CD14-positive monocyte (primary cell): ENCODE measurements at regions not wholly inside any gene's neighbourhood (a gene's known extent, or its start where the extent isn't known, plus 50 kb on each side); places are given as distances from the start of the nearest gene placed in this dataset.

ENCODE experiments used
- DNase-seq, 3 donors: peaks; one replicate each; pipeline ENCODE4 v3.0.0-alpha.2; 2011 to 2022
- H2AFZ ChIP-seq: 2 replicates; pipeline ENCODE4 v1.6.0; 2012; ENCODE audit warnings: mild to moderate bottlenecking, low read depth, low read length, inconsistent platforms; ENCODE audit not compliant: insufficient read depth, poor library complexity, severe bottlenecking
- H3K27ac ChIP-seq, 2 donors: 1 replicate in 1 of 2; 2 replicates in 1 of 2; pipeline ENCODE4 v1.5.1; 2012 to 2013; ENCODE audit warnings: low read length in 2 of 2, control low read depth in 1 of 2, inconsistent platforms in 1 of 2, low read depth in 1 of 2, mild to moderate bottlenecking in 1 of 2
- H3K27me3 ChIP-seq, 2 donors: one replicate each; pipeline versions ENCODE4 v1.6.0 to v1.6.1; 2011 to 2013; ENCODE audit warnings: low read length in 2 of 2; ENCODE audit not compliant: control insufficient read depth in 2 of 2, insufficient read depth in 2 of 2
- H3K36me3 ChIP-seq, 2 donors: replicated peaks in 1 of 2; 1 replicate in 1 of 2; 2 replicates in 1 of 2; pipeline versions ENCODE4 v1.5.1 to v1.6.1; 2012 to 2013; ENCODE audit warnings: low read length in 2 of 2, control low read depth in 1 of 2, inconsistent platforms in 1 of 2, mild to moderate bottlenecking in 1 of 2; ENCODE audit not compliant: insufficient read depth in 2 of 2, control insufficient read depth in 1 of 2
- H3K4me1 ChIP-seq, 2 donors: 1 replicate in 1 of 2; 2 replicates in 1 of 2; pipeline versions ENCODE4 v1.5.1 to v1.6.1; 2012 to 2013; ENCODE audit warnings: low read length in 2 of 2, control low read depth in 1 of 2, inconsistent platforms in 1 of 2, mild to moderate bottlenecking in 1 of 2, moderate library complexity in 1 of 2; ENCODE audit not compliant: insufficient read depth in 2 of 2, control insufficient read depth in 1 of 2
- H3K4me2 ChIP-seq: replicated peaks from 2 replicates; pipeline ENCODE3; 2012; ENCODE audit warnings: low read length, moderate library complexity, mild to moderate bottlenecking; ENCODE audit not compliant: poor library complexity, severe bottlenecking; ENCODE audit errors: extremely low read depth
- H3K4me3 ChIP-seq, 3 experiments: fragments of 200-600 bp in 1 of 3; sonication (generic) in 1 of 3; replicated peaks in 1 of 3; 1 replicate in 2 of 3; 2 replicates in 1 of 3; pipeline ENCODE4 v1.5.1; 2011 to 2013; ENCODE audit warnings: low read length in 3 of 3, mild to moderate bottlenecking in 3 of 3, control low read depth in 2 of 3, low read depth in 2 of 3, inconsistent platforms in 1 of 3, moderate library complexity in 1 of 3
- H3K79me2 ChIP-seq: 2 replicates; pipeline ENCODE4 v1.6.0; 2012; ENCODE audit warnings: mild to moderate bottlenecking, control low read depth, inconsistent platforms, low read length, moderate library complexity; ENCODE audit not compliant: insufficient read depth
- H3K9ac ChIP-seq: 2 replicates; pipeline ENCODE4 v1.6.0; 2017; ENCODE audit warnings: low read length, mild to moderate bottlenecking; ENCODE audit not compliant: insufficient read depth, poor library complexity, severe bottlenecking
- H3K9me3 ChIP-seq, 2 donors: replicated peaks in 1 of 2; 1 replicate in 1 of 2; 2 replicates in 1 of 2; pipeline versions ENCODE4 v1.5.1 to v1.6.1; 2012 to 2013; ENCODE audit warnings: low read length in 2 of 2, control low read depth in 1 of 2; ENCODE audit not compliant: control insufficient read depth in 1 of 2, insufficient read depth in 1 of 2
- H4K20me1 ChIP-seq: 2 replicates; pipeline ENCODE4 v1.6.0; 2012; ENCODE audit warnings: mild to moderate bottlenecking, low read length, control low read depth, moderate library complexity; ENCODE audit not compliant: insufficient read depth
- H3K27ac Mint-ChIP-seq, 7 donors: one replicate each; pipeline ENCODE4 v1.8.0; 2020; ENCODE audit warnings: mild to moderate bottlenecking in 7 of 7, mixed read lengths in 7 of 7, moderate library complexity in 6 of 7, inconsistent platforms in 2 of 7
- H3K27me3 Mint-ChIP-seq, 3 donors: one replicate each; pipeline ENCODE4 v1.8.0; 2021 to 2022; ENCODE audit warnings: low read depth in 3 of 3, mild to moderate bottlenecking in 3 of 3, mixed read lengths in 3 of 3, moderate library complexity in 3 of 3, inconsistent platforms in 1 of 3
- H3K36me3 Mint-ChIP-seq, 2 donors: one replicate each; pipeline ENCODE4 v1.8.0; 2020; ENCODE audit warnings: mixed read lengths in 2 of 2, inconsistent platforms in 1 of 2, mild to moderate bottlenecking in 1 of 2
- H3K4me1 Mint-ChIP-seq: one replicate; pipeline ENCODE4 v1.8.0; 2020; ENCODE audit warnings: mild to moderate bottlenecking, mixed read lengths
- H3K4me3 Mint-ChIP-seq, 2 donors: one replicate each; pipeline ENCODE4 v1.8.0; 2020; ENCODE audit warnings: mild to moderate bottlenecking in 2 of 2, mixed read lengths in 2 of 2, moderate library complexity in 1 of 2
- H3K9me3 Mint-ChIP-seq, 7 donors: one replicate each; pipeline ENCODE4 v1.8.0; 2020 to 2022; ENCODE audit warnings: mixed read lengths in 7 of 7, mild to moderate bottlenecking in 6 of 7, moderate library complexity in 6 of 7, inconsistent platforms in 2 of 7
- WGBS: methylation state at CpG from one replicate; pipeline ENCODE4 v1.1.5; 2013; ENCODE audit warnings: missing lambda C conversion rate; ENCODE audit not compliant: insufficient coverage; 5-methylcytosine and 5-hydroxymethylcytosine counted together
- intact Hi-C, 2 donors: fragments of 100-400 bp; cut with micrococcal nuclease; formaldehyde crosslinking; loops; one replicate each; pipeline versions ENCODE4 v1.15.0 to v1.15.1; 2023
- TF ChIP-seq, protein P1 (sequence below): fragments of 200-600 bp; IDR thresholded peaks from one replicate; pipeline ENCODE4 v1.8.0; 2022; ENCODE audit warnings: antibody characterized with exemption, mild to moderate bottlenecking

DNA sequence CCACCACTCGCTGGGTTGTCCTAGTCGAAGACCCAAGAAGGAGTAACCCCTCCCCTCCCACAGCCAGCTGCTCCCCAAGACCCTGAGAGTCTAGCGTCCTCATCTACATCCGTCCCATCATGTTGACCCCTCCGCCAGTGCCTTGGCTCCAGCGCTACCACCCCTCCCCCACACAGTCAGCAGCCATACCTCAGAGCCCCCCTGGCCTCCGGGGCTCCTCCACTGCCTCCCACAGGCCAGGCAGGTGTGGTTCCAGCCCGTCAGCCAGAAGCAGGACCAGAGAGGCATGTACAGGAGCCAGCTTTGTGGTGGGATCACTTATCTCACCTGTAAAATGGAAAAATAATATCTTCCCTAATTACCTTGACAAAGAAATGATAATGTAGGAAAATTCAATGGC lies 51.5 kb upstream of the PHF21B start:
- Histone ChIP-seq H3K4me3 (no peak overlapping the region), H3K27me3 (no peaks in the 10 kb centered on the region), H3K4me1 (no peaks in the 10 kb centered on the region), H3K9ac (no peak overlapping the region), H2AFZ (no peak overlapping the region), H3K79me2 (no peaks in the 10 kb centered on the region), H3K27ac (no peak overlapping the region), H4K20me1 (no peaks in the 10 kb centered on the region), H3K4me2 (no peak overlapping the region), H3K9me3 (no peaks in the 10 kb centered on the region), H3K36me3 (no peaks in the 10 kb centered on the region)
- Mint-ChIP-seq H3K4me3 (no peak overlapping the region), H3K36me3 (no peaks in the 10 kb centered on the region), H3K4me1 (no peaks in the 10 kb centered on the region), H3K27me3 (peaks cover 4 to 9% (median 9%) of the 10 kb centered on the region in 3 donors), H3K27ac (no peak overlapping the region), H3K9me3 (peaks cover 0 to 3% (median 0%) of the 10 kb centered on the region in 7 donors)
- intact Hi-C loops, result no loop called here
- TF ChIP-seq, protein P1, sequence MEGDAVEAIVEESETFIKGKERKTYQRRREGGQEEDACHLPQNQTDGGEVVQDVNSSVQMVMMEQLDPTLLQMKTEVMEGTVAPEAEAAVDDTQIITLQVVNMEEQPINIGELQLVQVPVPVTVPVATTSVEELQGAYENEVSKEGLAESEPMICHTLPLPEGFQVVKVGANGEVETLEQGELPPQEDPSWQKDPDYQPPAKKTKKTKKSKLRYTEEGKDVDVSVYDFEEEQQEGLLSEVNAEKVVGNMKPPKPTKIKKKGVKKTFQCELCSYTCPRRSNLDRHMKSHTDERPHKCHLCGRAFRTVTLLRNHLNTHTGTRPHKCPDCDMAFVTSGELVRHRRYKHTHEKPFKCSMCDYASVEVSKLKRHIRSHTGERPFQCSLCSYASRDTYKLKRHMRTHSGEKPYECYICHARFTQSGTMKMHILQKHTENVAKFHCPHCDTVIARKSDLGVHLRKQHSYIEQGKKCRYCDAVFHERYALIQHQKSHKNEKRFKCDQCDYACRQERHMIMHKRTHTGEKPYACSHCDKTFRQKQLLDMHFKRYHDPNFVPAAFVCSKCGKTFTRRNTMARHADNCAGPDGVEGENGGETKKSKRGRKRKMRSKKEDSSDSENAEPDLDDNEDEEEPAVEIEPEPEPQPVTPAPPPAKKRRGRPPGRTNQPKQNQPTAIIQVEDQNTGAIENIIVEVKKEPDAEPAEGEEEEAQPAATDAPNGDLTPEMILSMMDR, result no peak
- DNase-seq, result no peak
- 97% methylated on average over 6 of the region's 8 CpGs for WGBS

DNA sequence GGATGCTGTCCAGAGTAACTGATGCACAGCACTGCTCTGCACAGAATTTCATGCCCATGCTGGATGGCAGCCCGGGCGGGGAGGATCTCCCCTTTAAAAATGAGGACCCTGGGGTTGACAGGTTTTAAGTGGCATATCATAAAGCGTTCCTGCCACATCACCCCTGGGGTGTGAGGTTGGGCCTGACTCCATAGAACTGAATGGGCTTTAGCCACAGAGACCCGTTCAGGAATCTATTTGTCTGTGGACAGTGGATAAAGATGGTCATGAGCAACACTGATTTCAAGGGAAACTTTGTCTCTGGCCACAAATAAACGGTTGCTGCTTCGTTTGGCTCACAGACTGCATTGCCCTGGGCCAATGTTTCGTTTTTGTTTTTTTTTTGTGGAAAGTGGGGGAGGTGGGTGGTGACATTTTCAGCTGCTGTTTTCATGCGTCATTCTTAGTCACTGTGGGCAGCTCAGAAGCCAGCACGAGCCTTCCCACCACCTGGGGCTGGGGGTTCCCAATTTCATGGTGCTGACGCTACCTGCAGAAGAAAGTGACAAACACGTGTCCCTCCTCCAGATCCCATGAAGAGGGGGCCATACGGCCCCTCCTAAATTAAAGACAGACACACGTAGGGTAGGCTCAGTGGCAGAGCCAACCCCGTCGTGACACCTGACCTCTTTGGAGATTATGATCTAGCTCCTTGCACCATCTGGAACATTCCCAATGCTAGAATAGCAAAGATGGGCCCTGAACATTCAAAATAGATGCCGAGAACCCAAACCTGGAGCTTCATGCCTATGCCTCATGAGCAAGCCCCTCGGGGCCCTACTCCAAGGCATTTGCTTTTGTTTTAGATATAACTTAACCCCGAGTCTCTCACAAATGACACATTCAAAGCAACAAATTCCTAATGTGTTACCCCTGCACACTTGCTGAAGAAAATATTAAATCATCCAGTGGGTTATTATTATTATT lies 54.8 kb upstream of the PHF21B start:
- Mint-ChIP-seq H3K9me3 (peaks cover 0 to 11% (median 4%) of the 10 kb centered on the region in 7 donors), H3K4me1 (no peaks in the 10 kb centered on the region), H3K27me3 (peaks cover 3 to 16% (median 9%) of the 10 kb centered on the region in 3 donors), H3K36me3 (no peaks in the 10 kb centered on the region), H3K27ac (no peak overlapping the region), H3K4me3 (no peak overlapping the region)
- no peak for DNase-seq
- no peaks in the 10 kb centered on the region for H3K4me1 ChIP-seq
- intact Hi-C loops, result no loop called here
- no peak overlapping the region for H3K4me2 ChIP-seq
- H3K4me3 ChIP-seq, result no peak overlapping the region
- H3K9ac ChIP-seq, result no peak overlapping the region
- no peaks in the 10 kb centered on the region for H3K36me3 ChIP-seq
- 77% methylated on average over 14 of the region's 18 CpGs for whole genome bisulfite sequencing
- H3K9me3 ChIP-seq, result peaks cover 0 to 4% of the 10 kb centered on the region in 2 donors
- no peaks in the 10 kb centered on the region for H3K79me2 ChIP-seq
- no peak overlapping the region for H2AFZ ChIP-seq
- H3K27me3 ChIP-seq, result no peaks in the 10 kb centered on the region
- TF ChIP-seq, protein P1, result no peak
- no peaks in the 10 kb centered on the region for H4K20me1 ChIP-seq
- no peak overlapping the region for H3K27ac ChIP-seq
